NOMO-1 (cell line): ENCODE measurements at regions not wholly inside any gene's neighbourhood (a gene's known extent, or its start where the extent isn't known, plus 50 kb on each side); places are given as distances from the start of the nearest gene placed in this dataset.
A peak's percentile ranks its signal among the peaks of the same experiment; 100 is the strongest.

Experiments
- DNase-seq, 2 experiments: peaks; one replicate each; lab custom pipeline; 2025; ENCODE audit not compliant: unreplicated experiment in 2 of 2; lab: John Stamatoyannopoulos, UW

GRCh38 chr7:27299861-27300260 lies 57.3 kb downstream of the EVX1 start:
- DNase-seq: no peak

GRCh38 chr7:27300421-27300820 lies 57.8 kb downstream of the EVX1 start:
- DNase-seq: no peak

- no peak for DNase-seq
These were observed 60.0 kb downstream of the EVX1 start for GRCh38 chr7:27302590-27302989.

- no peak for DNase-seq
These were observed 60.4 kb downstream of the EVX1 start for GRCh38 chr7:27303026-27303425.

- no peak for DNase-seq
These were observed 63.3 kb downstream of the EVX1 start for GRCh38 chr7:27305854-27306253.

GRCh38 chr7:27312820-27313219 lies 70.2 kb downstream of the EVX1 start:
- DNase-seq: peak in 1 of 2 experiments; percentile 13

GRCh38 chr7:27314111-27314510 lies 71.5 kb downstream of the EVX1 start:
- no peak for DNase-seq

- no peak for DNase-seq
These were observed 72.5 kb downstream of the EVX1 start for GRCh38 chr7:27315066-27315465.

- peak; percentile 45 to 58 for DNase-seq
These were observed 73.7 kb downstream of the EVX1 start for GRCh38 chr7:27316311-27316710.

GRCh38 chr7:27324246-27324645 lies 81.6 kb downstream of the EVX1 start:
- no peak for DNase-seq

- DNase-seq: no peak
These were observed 87.3 kb downstream of the EVX1 start for GRCh38 chr7:27329909-27330308.

- DNase-seq: peak; percentile 94 to 97
These were observed 96.9 kb downstream of the EVX1 start for GRCh38 chr7:27339478-27339877.

GRCh38 chr7:27344471-27344870 lies 101.9 kb downstream of the EVX1 start:
- DNase-seq: no peak

- no peak for DNase-seq
These were observed 102.7 kb downstream of the EVX1 start for GRCh38 chr7:27345164-27345887.

- DNase-seq: no peak
These were observed 103.4 kb downstream of the EVX1 start for GRCh38 chr7:27345997-27346396.

GRCh38 chr7:27346531-27347275 lies 104.1 kb downstream of the EVX1 start:
- no peak for DNase-seq

GRCh38 chr7:27347276-27347640 lies 104.7 kb downstream of the EVX1 start:
- no peak for DNase-seq

GRCh38 chr7:27349621-27350020 lies 107.0 kb downstream of the EVX1 start:
- DNase-seq: no peak

GRCh38 chr7:27351137-27351536 lies 108.5 kb downstream of the EVX1 start:
- no peak for DNase-seq

- no peak for DNase-seq
These were observed 109.2 kb downstream of the EVX1 start for GRCh38 chr7:27351786-27352185.

- peak; percentile 18 to 34 for DNase-seq
These were observed 116.9 kb downstream of the EVX1 start for GRCh38 chr7:27359181-27360125.
